ENCODE measurements at regions not wholly inside any gene's neighbourhood (a gene's known extent, or its start where the extent isn't known, plus 50 kb on each side); places are given as distances from the start of the nearest gene placed in this dataset.

GRCh38 chrX:95885074-95885473 is 799.6 kb upstream of the DIAPH2 start (continued):
- TF ChIP-seq CREB5 (CRISPR knock-in tag; IDR thresholded peaks at IDR 0.05; ENCODE audit: low read depth) = no peak

- TF ChIP-seq CREB5 (CRISPR knock-in tag; IDR thresholded peaks at IDR 0.05; ENCODE audit: low read depth) (no peak), ZC3H10 (CRISPR knock-in tag; IDR thresholded peaks at IDR 0.05) (no peak), ZNF565 (CRISPR knock-in tag; conservative IDR thresholded peaks at IDR 0.05; ENCODE audit: low read depth) (no peak), TCF4 (CRISPR knock-in tag; IDR thresholded peaks at IDR 0.05; ENCODE audit: borderline replicate concordance) (no peak), OSR1 (CRISPR knock-in tag; IDR thresholded peaks at IDR 0.05) (no peak), TSHZ2 (CRISPR knock-in tag; IDR thresholded peaks at IDR 0.05) (no peak), ZFP30 (CRISPR knock-in tag; IDR thresholded peaks at IDR 0.05) (no peak), RARB (CRISPR knock-in tag; IDR thresholded peaks at IDR 0.05) (no peak), PPARA (CRISPR knock-in tag; IDR thresholded peaks at IDR 0.05; ENCODE audit: borderline replicate concordance) (no peak), ZNF70 (CRISPR knock-in tag; IDR thresholded peaks at IDR 0.05) (no peak), CSRNP3 (CRISPR knock-in tag; IDR thresholded peaks at IDR 0.05) (no peak), GLIS3 (CRISPR knock-in tag; IDR thresholded peaks at IDR 0.05) (no peak), SNAI2 (CRISPR knock-in tag; IDR thresholded peaks at IDR 0.05) (no peak), ZFP3 (CRISPR knock-in tag; IDR thresholded peaks at IDR 0.05) (no peak), CSDC2 (CRISPR knock-in tag; IDR thresholded peaks at IDR 0.05) (no peak), PATZ1 (CRISPR knock-in tag; IDR thresholded peaks at IDR 0.05; ENCODE audit: borderline replicate concordance) (no peak)
Measured at GRCh38 chrX:95889279-95889678, 795.4 kb upstream of the DIAPH2 start.

GRCh38 chrX:95893636-95894035 is 791.0 kb upstream of the DIAPH2 start:
- no peak for ATAC-seq
- TF ChIP-seq PPARA (CRISPR knock-in tag; IDR thresholded peaks at IDR 0.05; ENCODE audit: borderline replicate concordance) (no peak), ZNF8 (CRISPR knock-in tag; IDR thresholded peaks at IDR 0.05) (no peak), PATZ1 (CRISPR knock-in tag; IDR thresholded peaks at IDR 0.05; ENCODE audit: borderline replicate concordance) (no peak), TCF4 (CRISPR knock-in tag; IDR thresholded peaks at IDR 0.05; ENCODE audit: borderline replicate concordance) (no peak), TSHZ2 (CRISPR knock-in tag; IDR thresholded peaks at IDR 0.05) (no peak), TOX (CRISPR knock-in tag; IDR thresholded peaks at IDR 0.05; ENCODE audit: borderline replicate concordance) (no peak), ZFP3 (CRISPR knock-in tag; IDR thresholded peaks at IDR 0.05) (no peak), ISL1 (CRISPR knock-in tag; IDR thresholded peaks at IDR 0.05) (no peak), CREB5 (CRISPR knock-in tag; IDR thresholded peaks at IDR 0.05; ENCODE audit: low read depth) (no peak), GLIS3 (CRISPR knock-in tag; IDR thresholded peaks at IDR 0.05) (no peak)

More at GRCh38 chrX:95889279-95889678, 795.4 kb upstream of the DIAPH2 start:
- no peak for ATAC-seq

Data from SK-N-SH treated with all-trans-retinoic acid at 6 μM for 48 hours (cell line).